ENCODE measurements at regions not wholly inside any gene's neighbourhood (a gene's known extent, or its start where the extent isn't known, plus 50 kb on each side); places are given as distances from the start of the nearest gene placed in this dataset.

DNA sequence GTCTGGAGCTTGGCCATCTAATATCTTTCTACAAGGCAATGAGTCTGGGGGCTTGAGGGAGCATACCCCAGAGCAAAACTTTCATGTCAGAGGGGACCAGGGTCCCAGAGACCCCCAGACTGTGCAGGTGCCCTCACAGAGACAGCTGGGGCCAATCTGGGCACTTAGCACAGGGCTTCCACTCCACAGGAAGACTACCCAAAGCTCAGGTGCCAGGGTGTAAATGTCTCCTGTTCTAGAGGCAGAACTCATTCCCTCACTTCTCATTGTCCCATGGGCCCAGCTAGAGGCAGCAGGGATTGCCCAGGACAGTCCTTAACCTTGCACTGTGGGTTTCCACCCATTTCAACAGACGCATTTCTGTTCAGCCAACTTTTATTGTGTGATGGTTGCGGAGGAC lies 246.9 kb downstream of the ACTR3B start:
- no TSS peak for BruUV-seq (replicated peaks)
- ATAC-seq (no peak), DNase-seq (ENCODE audit: low read depth, low spot score) (no peak)
- no peaks in the 10 kb centered on the region for H3K36me3 ChIP-seq (ENCODE audit: control insufficient read depth, insufficient read depth, low read length)
- no peaks in the 10 kb centered on the region for H3K9me3 ChIP-seq (ENCODE audit: control insufficient read depth, insufficient read depth, low read depth, low read length)
- ChIA-PET CTCF (no interaction called here), POLR2A (no interaction called here)
- H3K4me3 ChIP-seq (ENCODE audit: low read depth in 2 of 2, low read length in 2 of 2): no peak overlapping the region
- H3K4me1 ChIP-seq (ENCODE audit: control insufficient read depth, insufficient read depth, low read length): no peaks in the 10 kb centered on the region
- in situ Hi-C loops (cut with HindIII; ENCODE audit: low pct_unique_long_range_greater_than_20kb, low sequenced_read_pairs): no loop called here
- TF ChIP-seq POLR2AphosphoS5 (IDR thresholded peaks at IDR 0.05; ENCODE audit: low read depth, low read length) (no peak), SIN3A (IDR thresholded peaks at IDR 0.05; ENCODE audit: borderline replicate concordance, insufficient read depth, low read depth, low read length) (no peak), TCF7L2 (IDR thresholded peaks at IDR 0.05; ENCODE audit: low read depth, low read length) (no peak)
- TF ChIP-seq, protein P1, sequence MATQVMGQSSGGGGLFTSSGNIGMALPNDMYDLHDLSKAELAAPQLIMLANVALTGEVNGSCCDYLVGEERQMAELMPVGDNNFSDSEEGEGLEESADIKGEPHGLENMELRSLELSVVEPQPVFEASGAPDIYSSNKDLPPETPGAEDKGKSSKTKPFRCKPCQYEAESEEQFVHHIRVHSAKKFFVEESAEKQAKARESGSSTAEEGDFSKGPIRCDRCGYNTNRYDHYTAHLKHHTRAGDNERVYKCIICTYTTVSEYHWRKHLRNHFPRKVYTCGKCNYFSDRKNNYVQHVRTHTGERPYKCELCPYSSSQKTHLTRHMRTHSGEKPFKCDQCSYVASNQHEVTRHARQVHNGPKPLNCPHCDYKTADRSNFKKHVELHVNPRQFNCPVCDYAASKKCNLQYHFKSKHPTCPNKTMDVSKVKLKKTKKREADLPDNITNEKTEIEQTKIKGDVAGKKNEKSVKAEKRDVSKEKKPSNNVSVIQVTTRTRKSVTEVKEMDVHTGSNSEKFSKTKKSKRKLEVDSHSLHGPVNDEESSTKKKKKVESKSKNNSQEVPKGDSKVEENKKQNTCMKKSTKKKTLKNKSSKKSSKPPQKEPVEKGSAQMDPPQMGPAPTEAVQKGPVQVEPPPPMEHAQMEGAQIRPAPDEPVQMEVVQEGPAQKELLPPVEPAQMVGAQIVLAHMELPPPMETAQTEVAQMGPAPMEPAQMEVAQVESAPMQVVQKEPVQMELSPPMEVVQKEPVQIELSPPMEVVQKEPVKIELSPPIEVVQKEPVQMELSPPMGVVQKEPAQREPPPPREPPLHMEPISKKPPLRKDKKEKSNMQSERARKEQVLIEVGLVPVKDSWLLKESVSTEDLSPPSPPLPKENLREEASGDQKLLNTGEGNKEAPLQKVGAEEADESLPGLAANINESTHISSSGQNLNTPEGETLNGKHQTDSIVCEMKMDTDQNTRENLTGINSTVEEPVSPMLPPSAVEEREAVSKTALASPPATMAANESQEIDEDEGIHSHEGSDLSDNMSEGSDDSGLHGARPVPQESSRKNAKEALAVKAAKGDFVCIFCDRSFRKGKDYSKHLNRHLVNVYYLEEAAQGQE (IDR thresholded peaks at IDR 0.05; ENCODE audit: insufficient read depth in 1 of 2, low read depth in 2 of 2, low read length in 1 of 2): no peak
- TF ChIP-seq, protein P2, sequence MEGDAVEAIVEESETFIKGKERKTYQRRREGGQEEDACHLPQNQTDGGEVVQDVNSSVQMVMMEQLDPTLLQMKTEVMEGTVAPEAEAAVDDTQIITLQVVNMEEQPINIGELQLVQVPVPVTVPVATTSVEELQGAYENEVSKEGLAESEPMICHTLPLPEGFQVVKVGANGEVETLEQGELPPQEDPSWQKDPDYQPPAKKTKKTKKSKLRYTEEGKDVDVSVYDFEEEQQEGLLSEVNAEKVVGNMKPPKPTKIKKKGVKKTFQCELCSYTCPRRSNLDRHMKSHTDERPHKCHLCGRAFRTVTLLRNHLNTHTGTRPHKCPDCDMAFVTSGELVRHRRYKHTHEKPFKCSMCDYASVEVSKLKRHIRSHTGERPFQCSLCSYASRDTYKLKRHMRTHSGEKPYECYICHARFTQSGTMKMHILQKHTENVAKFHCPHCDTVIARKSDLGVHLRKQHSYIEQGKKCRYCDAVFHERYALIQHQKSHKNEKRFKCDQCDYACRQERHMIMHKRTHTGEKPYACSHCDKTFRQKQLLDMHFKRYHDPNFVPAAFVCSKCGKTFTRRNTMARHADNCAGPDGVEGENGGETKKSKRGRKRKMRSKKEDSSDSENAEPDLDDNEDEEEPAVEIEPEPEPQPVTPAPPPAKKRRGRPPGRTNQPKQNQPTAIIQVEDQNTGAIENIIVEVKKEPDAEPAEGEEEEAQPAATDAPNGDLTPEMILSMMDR (IDR thresholded peaks at IDR 0.05): no peak
- no peak overlapping the region for H3K27ac ChIP-seq (ENCODE audit: low read length)
- intact Hi-C loops (cut with micrococcal nuclease; ENCODE audit: unreplicated experiment): no loop called here
- peaks cover 3% of the 10 kb centered on the region; the same call in 1 of the 2 replicates for H3K27me3 ChIP-seq (ENCODE audit: control insufficient read depth, insufficient read depth, low read length)

DNA sequence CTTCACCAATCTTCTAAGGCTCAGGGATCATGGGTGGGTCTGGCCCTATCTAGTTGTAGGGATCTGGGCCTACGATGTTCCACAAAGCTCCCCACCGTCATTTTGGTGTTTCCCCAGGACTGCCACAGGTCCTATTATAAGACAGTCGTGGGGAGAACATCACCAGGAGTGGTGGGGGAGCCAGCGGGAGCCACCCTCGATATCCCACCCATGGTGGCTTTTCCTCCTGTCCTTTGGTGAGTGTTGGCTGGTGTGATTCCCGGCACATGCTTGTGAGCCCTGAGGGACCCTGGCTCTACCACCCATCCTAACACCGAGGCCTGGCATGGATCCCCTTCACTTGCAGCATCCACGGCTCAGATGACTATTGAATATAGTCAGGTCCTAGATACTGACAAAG lies 247.4 kb downstream of the ACTR3B start:
- intact Hi-C loops (cut with micrococcal nuclease; ENCODE audit: unreplicated experiment): no loop called here
- in situ Hi-C loops (cut with HindIII; ENCODE audit: low pct_unique_long_range_greater_than_20kb, low sequenced_read_pairs): no loop called here

More for the DNA sequence above, 247.4 kb downstream of the ACTR3B start:
- peaks cover 3% of the 10 kb centered on the region; the same call in 1 of the 2 replicates for H3K27me3 ChIP-seq (ENCODE audit: control insufficient read depth, insufficient read depth, low read length)
- POLR2A ChIA-PET: no interaction called here
- no peaks in the 10 kb centered on the region for H3K4me1 ChIP-seq (ENCODE audit: control insufficient read depth, insufficient read depth, low read length)
- no peak overlapping the region for H3K27ac ChIP-seq (ENCODE audit: low read length)
- CTCF ChIA-PET: no interaction called here
- no peaks in the 10 kb centered on the region for H3K9me3 ChIP-seq (ENCODE audit: control insufficient read depth, insufficient read depth, low read depth, low read length)
- ATAC-seq (no peak), DNase-seq (ENCODE audit: low read depth, low spot score) (no peak)
- TF ChIP-seq, protein P1 (IDR thresholded peaks at IDR 0.05; ENCODE audit: insufficient read depth in 1 of 2, low read depth in 2 of 2, low read length in 1 of 2): no peak
- TF ChIP-seq POLR2AphosphoS5 (IDR thresholded peaks at IDR 0.05; ENCODE audit: low read depth, low read length): no peak
- TF ChIP-seq SIN3A (IDR thresholded peaks at IDR 0.05; ENCODE audit: borderline replicate concordance, insufficient read depth, low read depth, low read length): no peak
- TF ChIP-seq, protein P2 (IDR thresholded peaks at IDR 0.05): no peak
- TF ChIP-seq TCF7L2 (IDR thresholded peaks at IDR 0.05; ENCODE audit: low read depth, low read length): no peak
- H3K4me3 ChIP-seq (ENCODE audit: low read depth in 2 of 2, low read length in 2 of 2): no peak overlapping the region
- BruUV-seq (replicated peaks): no TSS peak
- H3K36me3 ChIP-seq (ENCODE audit: control insufficient read depth, insufficient read depth, low read length): no peaks in the 10 kb centered on the region
